ENCODE measurements at regions not wholly inside any gene's neighbourhood (a gene's known extent, or its start where the extent isn't known, plus 50 kb on each side); places are given as distances from the start of the nearest gene placed in this dataset.
"Not testable (repeated sequence)": the region's sequence is repeated elsewhere in the genome, so short reads cannot be mapped to it uniquely, and the experiment has no call there.

GRCh38 chr18:70907673-70908072 is 618.8 kb downstream of the SOCS6 start:
- H3K9me3 ChIP-seq = no peaks in the 10 kb centered on the region
- DNase-seq (ENCODE audit: low spot score in 2 of 2) = no peak
- H3K36me3 ChIP-seq (replicated peaks) = no peaks in the 10 kb centered on the region
- no peaks in the 10 kb centered on the region for H3K27me3 ChIP-seq (ENCODE audit: low read depth)
- in situ Hi-C loops (cut with MboI; ENCODE audit: low sequenced_read_pairs) = no loop called here
- H3K4me3 ChIP-seq = no peak overlapping the region
- no peaks in the 10 kb centered on the region for H3K4me1 ChIP-seq

GRCh38 chr18:70892381-70892780 is 603.5 kb downstream of the SOCS6 start:
- Histone ChIP-seq H3K9me3 (no peaks in the 10 kb centered on the region; the same call in 1 of the 2 replicates), H3K36me3 (replicated peaks) (no peaks in the 10 kb centered on the region), H3K27me3 (ENCODE audit: low read depth) (no peaks in the 10 kb centered on the region), H3K4me1 (no peaks in the 10 kb centered on the region), H3K4me3 (no peak overlapping the region)
- in situ Hi-C loops (cut with MboI; ENCODE audit: low sequenced_read_pairs) = no loop called here
- no peak for DNase-seq (ENCODE audit: low spot score in 2 of 2)

GRCh38 chr18:70870292-70870691 is 581.4 kb downstream of the SOCS6 start:
- in situ Hi-C loops (cut with MboI; ENCODE audit: low sequenced_read_pairs) = no loop called here
- Histone ChIP-seq H3K27me3 (ENCODE audit: low read depth) (no peaks in the 10 kb centered on the region), H3K4me1 (no peaks in the 10 kb centered on the region), H3K36me3 (replicated peaks) (no peaks in the 10 kb centered on the region), H3K4me3 (no peak overlapping the region), H3K9me3 (no peaks in the 10 kb centered on the region)
- no peak for DNase-seq (ENCODE audit: low spot score in 2 of 2)

GRCh38 chr18:70848329-70848728 is 559.5 kb downstream of the SOCS6 start:
- H3K9me3 ChIP-seq = no peaks in the 10 kb centered on the region
- in situ Hi-C loops (cut with MboI; ENCODE audit: low sequenced_read_pairs) = no loop called here

GRCh38 chr18:70840649-70841048 is 551.8 kb downstream of the SOCS6 start:
- H3K4me3 ChIP-seq = no peak overlapping the region
- no peak for DNase-seq (ENCODE audit: low spot score in 2 of 2)
- no peaks in the 10 kb centered on the region for H3K4me1 ChIP-seq
- no peaks in the 10 kb centered on the region for H3K9me3 ChIP-seq
- no peaks in the 10 kb centered on the region for H3K36me3 ChIP-seq (replicated peaks)
- in situ Hi-C loops (cut with MboI; ENCODE audit: low sequenced_read_pairs) = no loop called here
- no peaks in the 10 kb centered on the region for H3K27me3 ChIP-seq (ENCODE audit: low read depth)

More at GRCh38 chr18:70848329-70848728, 559.5 kb downstream of the SOCS6 start:
- Histone ChIP-seq H3K4me3 (no peak overlapping the region), H3K4me1 (no peaks in the 10 kb centered on the region), H3K36me3 (replicated peaks) (no peaks in the 10 kb centered on the region), H3K27me3 (ENCODE audit: low read depth) (no peaks in the 10 kb centered on the region)
- DNase-seq (ENCODE audit: low spot score in 2 of 2) = no peak

GRCh38 chr18:70827632-70828031 is 538.8 kb downstream of the SOCS6 start:
- no peaks in the 10 kb centered on the region for H3K9me3 ChIP-seq
- no peaks in the 10 kb centered on the region for H3K36me3 ChIP-seq (replicated peaks)
- H3K4me3 ChIP-seq = no peak overlapping the region
- H3K4me1 ChIP-seq = no peaks in the 10 kb centered on the region
- in situ Hi-C loops (cut with MboI; ENCODE audit: low sequenced_read_pairs) = no loop called here
- DNase-seq (ENCODE audit: low spot score in 2 of 2) = no peak
- no peaks in the 10 kb centered on the region for H3K27me3 ChIP-seq (ENCODE audit: low read depth)

GRCh38 chr18:70826571-70826970 is 537.7 kb downstream of the SOCS6 start:
- no peaks in the 10 kb centered on the region for H3K27me3 ChIP-seq (ENCODE audit: low read depth)
- in situ Hi-C loops (cut with MboI; ENCODE audit: low sequenced_read_pairs) = no loop called here

GRCh38 chr18:70822691-70823090 is 533.8 kb downstream of the SOCS6 start:
- Histone ChIP-seq H3K9me3 (no peaks in the 10 kb centered on the region), H3K4me1 (no peaks in the 10 kb centered on the region), H3K36me3 (replicated peaks) (no peaks in the 10 kb centered on the region), H3K27me3 (ENCODE audit: low read depth) (no peaks in the 10 kb centered on the region), H3K4me3 (no peak overlapping the region)
- DNase-seq (ENCODE audit: low spot score in 2 of 2) = no peak
- in situ Hi-C loops (cut with MboI; ENCODE audit: low sequenced_read_pairs) = no loop called here

More at GRCh38 chr18:70826571-70826970, 537.7 kb downstream of the SOCS6 start:
- Histone ChIP-seq H3K4me1 (no peaks in the 10 kb centered on the region), H3K4me3 (no peak overlapping the region), H3K9me3 (no peaks in the 10 kb centered on the region), H3K36me3 (replicated peaks) (no peaks in the 10 kb centered on the region)
- no peak for DNase-seq (ENCODE audit: low spot score in 2 of 2)

GRCh38 chr18:70822117-70822516 is 533.3 kb downstream of the SOCS6 start:
- Histone ChIP-seq H3K9me3 (no peaks in the 10 kb centered on the region), H3K4me1 (no peaks in the 10 kb centered on the region), H3K27me3 (ENCODE audit: low read depth) (no peaks in the 10 kb centered on the region), H3K4me3 (no peak overlapping the region), H3K36me3 (replicated peaks) (no peaks in the 10 kb centered on the region)
- in situ Hi-C loops (cut with MboI; ENCODE audit: low sequenced_read_pairs) = no loop called here
- DNase-seq (ENCODE audit: low spot score in 2 of 2) = no peak

- H3K27me3 ChIP-seq (ENCODE audit: low read depth) = no peaks in the 10 kb centered on the region
- in situ Hi-C loops (cut with MboI; ENCODE audit: low sequenced_read_pairs) = no loop called here
- no peaks in the 10 kb centered on the region for H3K9me3 ChIP-seq
- H3K4me1 ChIP-seq = no peaks in the 10 kb centered on the region
- DNase-seq (ENCODE audit: low spot score in 2 of 2) = no peak
- no peaks in the 10 kb centered on the region for H3K36me3 ChIP-seq (replicated peaks)
- no peak overlapping the region for H3K4me3 ChIP-seq
Measured at GRCh38 chr18:70808481-70809056, 519.7 kb downstream of the SOCS6 start.

- in situ Hi-C loops (cut with MboI; ENCODE audit: low sequenced_read_pairs) = no loop called here
Measured at GRCh38 chr18:70781860-70782453, 493.1 kb downstream of the SOCS6 start.

GRCh38 chr18:70766254-70766653 is 477.4 kb downstream of the SOCS6 start:
- H3K9me3 ChIP-seq; in situ Hi-C loops (cut with MboI; ENCODE audit: low sequenced_read_pairs); DNase-seq (ENCODE audit: low spot score in 2 of 2): not testable (repeated sequence)

More at GRCh38 chr18:70781860-70782453, 493.1 kb downstream of the SOCS6 start:
- peak; percentile 26 to 71 for DNase-seq (ENCODE audit: low spot score in 2 of 2)
- Histone ChIP-seq H3K4me3 (no peak overlapping the region), H3K27me3 (ENCODE audit: low read depth) (no peaks in the 10 kb centered on the region), H3K4me1 (no peaks in the 10 kb centered on the region), H3K36me3 (replicated peaks) (no peaks in the 10 kb centered on the region), H3K9me3 (no peaks in the 10 kb centered on the region)

GRCh38 chr18:70762812-70763211 is 474.0 kb downstream of the SOCS6 start:
- H3K4me3 ChIP-seq = no peak overlapping the region
- no peaks in the 10 kb centered on the region for H3K4me1 ChIP-seq
- DNase-seq (ENCODE audit: low spot score in 2 of 2) = no peak
- in situ Hi-C loops (cut with MboI; ENCODE audit: low sequenced_read_pairs) = no loop called here
- H3K27me3 ChIP-seq (ENCODE audit: low read depth) = no peaks in the 10 kb centered on the region
- no peaks in the 10 kb centered on the region for H3K36me3 ChIP-seq (replicated peaks)
- no peaks in the 10 kb centered on the region for H3K9me3 ChIP-seq

More at GRCh38 chr18:70766254-70766653, 477.4 kb downstream of the SOCS6 start:
- H3K36me3 ChIP-seq (replicated peaks); H3K27me3 ChIP-seq (ENCODE audit: low read depth); H3K4me1 ChIP-seq; H3K4me3 ChIP-seq: not testable (repeated sequence)

- no peak for DNase-seq (ENCODE audit: low spot score in 2 of 2)
- no peaks in the 10 kb centered on the region for H3K9me3 ChIP-seq
Measured at GRCh38 chr18:70758780-70759179, 469.9 kb downstream of the SOCS6 start.

GRCh38 chr18:70754486-70754885 is 465.6 kb downstream of the SOCS6 start:
- DNase-seq (ENCODE audit: low spot score in 2 of 2) = no peak
- Histone ChIP-seq H3K4me3 (no peak overlapping the region), H3K36me3 (replicated peaks) (no peaks in the 10 kb centered on the region), H3K4me1 (no peaks in the 10 kb centered on the region), H3K27me3 (ENCODE audit: low read depth) (no peaks in the 10 kb centered on the region), H3K9me3 (no peaks in the 10 kb centered on the region)
- in situ Hi-C loops (cut with MboI; ENCODE audit: low sequenced_read_pairs) = no loop called here

More at GRCh38 chr18:70758780-70759179, 469.9 kb downstream of the SOCS6 start:
- Histone ChIP-seq H3K36me3 (replicated peaks) (no peaks in the 10 kb centered on the region), H3K4me3 (no peak overlapping the region), H3K27me3 (ENCODE audit: low read depth) (no peaks in the 10 kb centered on the region), H3K4me1 (no peaks in the 10 kb centered on the region)
- in situ Hi-C loops (cut with MboI; ENCODE audit: low sequenced_read_pairs) = no loop called here
